SKM-1 (cell line): ENCODE measurements at regions not wholly inside any gene's neighbourhood (a gene's known extent, or its start where the extent isn't known, plus 50 kb on each side); places are given as distances from the start of the nearest gene placed in this dataset.
"Not testable (repeated sequence)": the region's sequence is repeated elsewhere in the genome, so short reads cannot be mapped to it uniquely, and the experiment has no call there.

Experiments
- DNase-seq: peaks from one replicate; lab custom pipeline; 2025; ENCODE audit not compliant: unreplicated experiment; lab: John Stamatoyannopoulos, UW

DNA sequence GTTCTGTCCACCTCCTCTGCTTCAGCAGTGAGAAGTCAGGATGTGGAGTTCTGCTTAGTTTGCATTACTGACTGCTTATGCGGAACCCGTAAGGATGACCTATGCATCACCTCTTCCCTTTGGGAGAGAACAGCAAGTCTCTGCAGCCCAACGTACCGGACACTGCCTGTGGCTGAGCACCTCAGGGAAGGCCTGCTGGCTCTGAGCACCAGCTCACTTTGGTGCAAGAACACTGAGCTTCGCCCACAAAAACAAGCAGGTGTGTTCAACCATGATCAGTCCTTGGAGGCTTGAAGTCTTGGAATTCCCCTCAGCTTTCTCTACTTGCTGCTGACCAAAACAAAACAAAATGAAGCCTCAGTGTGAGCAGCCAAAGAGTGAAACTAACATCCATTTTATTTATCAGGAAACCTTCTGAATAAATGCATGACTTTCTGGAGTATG lies 52.7 kb upstream of the NCK2 start:
- DNase-seq = no peak

- no peak for DNase-seq
Measured at GRCh38 chr2:105690566-105690965, 54.1 kb upstream of the NCK2 start.

- DNase-seq = no peak
Measured at GRCh38 chr2:105689484-105689883, 55.2 kb upstream of the NCK2 start.

DNA sequence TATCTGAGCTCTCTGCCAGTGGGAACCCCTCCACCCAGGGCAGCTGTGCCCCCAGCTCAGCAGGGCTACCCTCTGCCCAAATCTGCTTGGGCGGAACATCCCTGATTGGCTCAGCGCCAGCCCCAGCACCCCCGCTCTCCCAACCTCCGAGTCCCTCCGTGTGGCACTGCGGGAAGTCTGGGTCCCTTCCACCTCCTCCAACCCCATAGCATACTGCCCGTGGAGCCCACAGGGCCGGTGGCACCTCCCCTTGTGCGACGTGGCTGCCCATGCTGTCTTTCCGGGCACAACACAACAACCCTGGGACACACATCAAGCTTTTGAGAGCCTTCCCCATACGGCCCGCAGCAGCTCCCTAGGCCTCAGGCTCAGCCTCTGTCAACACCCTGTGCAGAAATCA lies 55.8 kb upstream of the NCK2 start:
- DNase-seq = no peak

GRCh38 chr2:105686588-105686987 lies 58.1 kb upstream of the NCK2 start:
- no peak for DNase-seq

DNA sequence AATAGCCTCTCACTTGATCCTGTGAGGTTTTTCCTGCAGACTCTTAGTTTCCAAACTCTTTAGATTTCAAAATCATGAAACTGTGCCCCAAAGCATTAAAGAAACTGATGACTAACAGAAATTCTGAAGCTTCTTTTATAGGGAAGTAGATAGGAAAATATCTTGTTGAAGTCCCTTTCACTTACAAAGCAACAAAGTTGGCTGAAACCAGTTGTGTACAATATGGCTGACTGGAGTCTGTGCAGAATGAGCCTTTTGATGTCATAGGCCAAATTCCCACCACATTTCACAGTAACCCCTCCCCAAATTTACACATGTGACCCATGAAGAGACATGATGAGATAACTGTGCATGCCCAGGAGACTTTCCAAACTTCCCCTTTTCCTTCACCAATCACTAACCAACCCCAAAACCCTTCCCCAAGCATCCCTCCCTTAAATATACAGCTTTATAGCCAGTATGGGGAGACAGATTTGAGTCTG lies 61.7 kb upstream of the NCK2 start:
- DNase-seq = peak; percentile 3

DNA sequence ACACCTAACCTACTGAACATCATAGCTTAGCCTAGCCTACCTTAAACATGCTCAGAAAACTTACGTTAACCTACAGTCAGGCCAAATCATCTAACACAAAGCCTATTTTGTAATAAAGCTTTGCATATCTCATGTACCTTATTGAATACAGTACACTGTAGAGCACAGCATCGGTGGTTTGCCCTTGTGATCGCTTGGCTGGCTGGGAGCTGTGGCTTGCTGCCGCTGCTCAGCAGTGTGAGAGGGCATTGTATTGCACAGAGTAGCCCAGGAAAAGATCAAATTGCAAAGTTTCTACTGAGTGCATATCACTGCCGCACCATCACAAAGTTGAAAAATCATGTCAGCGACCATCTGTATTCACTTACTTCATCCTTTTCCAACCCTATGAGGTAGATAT lies 62.3 kb upstream of the NCK2 start:
- no peak for DNase-seq

GRCh38 chr2:105681927-105682326 lies 62.8 kb upstream of the NCK2 start:
- no peak for DNase-seq

DNA sequence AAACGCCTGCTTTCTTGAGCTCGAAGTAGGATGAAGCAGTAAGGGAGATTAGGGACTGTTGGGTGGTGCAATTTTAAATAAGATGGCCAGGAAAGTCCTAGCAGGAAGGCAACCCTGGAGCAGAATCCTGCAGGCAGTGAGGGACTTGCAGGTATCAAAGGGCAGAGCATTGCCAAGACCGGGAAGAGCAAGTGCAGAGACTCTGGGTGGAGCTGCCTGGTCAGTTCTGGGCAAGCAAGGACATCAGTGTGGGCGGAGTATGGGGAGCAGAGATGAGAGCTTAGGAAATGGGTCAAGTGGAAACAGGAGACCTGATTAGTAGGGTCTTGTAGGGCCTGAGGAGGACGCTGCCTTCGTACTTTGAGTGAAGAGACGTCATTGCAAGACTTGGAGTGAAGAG lies 64.4 kb upstream of the NCK2 start:
- no peak for DNase-seq

DNA sequence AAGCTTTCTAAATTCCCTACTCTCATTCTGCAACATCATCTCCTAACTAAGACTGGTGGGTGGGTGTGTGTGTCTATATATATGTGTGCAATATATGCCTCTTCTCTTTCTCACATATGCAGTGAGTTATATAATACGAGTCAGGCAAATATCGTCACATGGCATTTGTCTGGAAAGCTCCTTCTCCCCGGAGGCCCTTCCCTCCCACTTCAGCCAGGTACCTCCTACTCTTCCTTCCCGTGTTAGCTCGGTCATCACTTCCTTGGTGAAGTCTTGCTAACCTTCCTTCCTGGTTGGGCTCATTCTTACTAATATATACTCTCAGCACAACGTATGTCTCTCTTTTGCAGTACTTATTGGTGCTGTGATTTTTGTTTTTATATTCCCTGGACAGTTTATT lies 66.4 kb upstream of the NCK2 start:
- no peak for DNase-seq

DNA sequence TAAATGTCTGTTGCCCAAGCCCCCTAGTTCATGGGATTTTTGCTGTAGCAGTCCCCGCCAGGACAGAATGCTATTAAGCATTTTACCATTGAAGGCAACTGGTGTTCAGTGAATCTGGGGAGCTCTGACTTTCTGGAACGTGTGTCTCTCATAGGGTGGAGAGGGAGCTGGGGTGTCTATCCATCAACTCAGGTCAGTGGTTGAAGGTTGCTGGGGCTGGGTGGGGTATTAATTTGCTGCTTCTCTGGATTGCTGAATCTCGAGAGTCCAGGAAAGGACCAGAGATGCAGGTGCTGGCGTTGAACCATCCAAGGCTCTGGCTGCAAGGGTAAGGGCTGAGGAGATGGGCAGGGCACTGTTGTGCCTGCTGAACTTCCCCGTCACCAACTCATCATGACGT lies 66.8 kb upstream of the NCK2 start:
- no peak for DNase-seq

DNA sequence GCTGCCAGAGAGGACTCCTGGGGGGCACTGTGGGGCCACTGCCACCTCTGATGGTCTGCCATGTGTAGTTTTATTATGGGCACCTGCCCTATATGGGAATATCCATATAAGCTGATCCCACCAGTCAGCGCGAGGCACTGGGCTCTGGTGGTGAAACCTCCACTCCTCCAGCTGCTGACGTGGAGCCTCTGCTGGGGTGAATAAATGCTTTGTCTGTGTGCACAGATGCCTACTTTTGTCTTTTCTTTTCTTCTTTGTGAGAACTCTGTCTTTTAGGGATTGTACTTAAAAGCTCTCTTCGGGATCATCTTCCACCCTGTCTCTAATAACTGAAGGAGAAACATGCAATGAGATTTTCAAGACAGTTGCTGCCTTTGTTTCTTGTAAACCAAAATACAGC lies 68.9 kb upstream of the NCK2 start:
- no peak for DNase-seq

DNA sequence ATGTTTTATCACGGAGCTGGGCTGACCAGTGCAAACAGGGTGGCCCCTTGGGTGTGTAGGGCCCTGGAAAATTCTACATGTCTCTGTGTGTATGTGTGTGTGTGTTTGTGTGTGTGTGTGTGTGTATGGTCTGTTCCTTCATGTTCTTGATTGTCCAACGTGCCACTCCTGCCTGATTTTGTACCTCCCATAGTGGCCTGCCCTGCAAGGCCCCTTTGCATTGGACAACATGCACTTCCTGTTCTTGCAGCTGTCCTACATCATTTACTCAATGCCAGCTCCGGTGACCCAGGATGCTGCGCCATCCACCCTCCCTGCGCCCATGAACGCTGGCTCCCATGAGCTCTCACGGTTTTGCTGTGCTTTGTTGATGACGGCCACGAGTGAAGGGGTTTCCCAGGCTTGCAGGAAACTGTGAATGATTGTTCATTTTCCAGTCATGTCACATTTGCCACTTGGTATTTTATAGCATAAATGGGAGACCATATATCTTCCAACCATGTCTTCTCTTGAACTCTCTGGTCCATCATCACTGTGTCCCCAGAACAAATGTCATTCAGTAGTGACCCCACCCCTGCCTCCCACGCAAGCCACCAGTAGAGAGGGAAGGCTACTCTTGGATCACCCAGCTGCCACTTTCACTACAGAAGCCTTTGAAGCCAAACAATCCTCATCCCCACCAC lies 69.7 kb upstream of the NCK2 start:
- no peak for DNase-seq

DNA sequence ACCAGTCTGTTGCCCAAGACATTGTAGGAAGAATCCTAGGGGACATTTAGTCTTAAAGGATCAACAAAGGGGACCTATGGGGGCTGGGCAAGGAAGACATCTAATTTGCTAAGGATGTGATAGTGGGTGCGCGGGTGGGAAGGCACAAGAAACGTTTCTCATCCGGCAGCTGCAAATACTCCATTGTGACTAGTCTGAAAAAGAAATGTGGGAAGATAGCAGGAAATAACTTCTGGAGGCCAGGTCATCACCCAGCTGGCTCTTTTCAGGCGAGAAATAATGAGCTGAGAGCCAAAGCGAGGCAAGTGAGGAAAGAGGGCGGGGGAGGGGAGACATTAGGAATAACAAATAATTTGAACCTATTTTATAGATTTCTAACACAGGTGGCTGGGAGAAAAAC lies 70.3 kb upstream of the NCK2 start:
- no peak for DNase-seq

- no peak for DNase-seq
Measured at GRCh38 chr2:105671156-105671555, 73.6 kb upstream of the NCK2 start.

GRCh38 chr2:105669384-105669891 lies 75.3 kb upstream of the NCK2 start:
- no peak for DNase-seq

DNA sequence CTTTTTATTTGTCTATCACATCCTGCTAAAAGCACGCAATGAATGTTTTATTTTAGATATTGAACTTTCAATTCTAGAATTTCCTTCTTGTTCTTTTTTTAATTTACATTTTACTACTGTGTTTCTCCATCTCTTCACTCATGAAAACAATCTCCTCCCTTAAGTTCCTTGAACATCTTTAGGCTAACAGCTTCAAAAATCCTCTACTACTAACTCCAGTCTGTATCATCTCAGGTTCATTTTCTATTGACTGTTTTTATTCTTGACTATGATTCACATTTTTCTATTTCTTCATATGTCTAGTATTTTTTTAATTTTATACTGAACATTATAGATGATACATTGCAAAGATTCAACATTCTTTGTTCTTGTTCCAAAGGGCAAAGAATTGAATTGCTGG lies 79.2 kb upstream of the NCK2 start:
- DNase-seq = no peak

DNA sequence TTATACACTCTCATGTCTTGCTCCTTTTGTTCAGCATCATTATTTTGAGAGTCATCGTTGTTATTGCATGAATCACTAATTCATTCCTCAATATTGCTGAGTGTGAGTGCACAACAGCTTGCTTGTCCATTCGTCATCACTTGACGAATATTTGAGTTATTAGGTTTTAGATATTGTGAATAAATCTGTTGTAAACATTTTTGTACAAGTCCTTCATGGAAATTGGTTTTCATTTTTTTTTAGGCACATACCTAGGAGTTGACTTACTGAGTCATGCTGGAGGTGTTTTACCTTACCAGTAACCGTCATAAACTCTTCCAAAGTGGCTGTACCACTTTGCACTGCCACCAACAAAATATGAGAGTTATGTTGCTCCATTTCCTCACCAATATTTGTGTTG lies 84.2 kb upstream of the NCK2 start:
- no peak for DNase-seq

- DNase-seq = not testable (repeated sequence)
Measured at GRCh38 chr2:105655723-105656606, 88.7 kb upstream of the NCK2 start.

DNA sequence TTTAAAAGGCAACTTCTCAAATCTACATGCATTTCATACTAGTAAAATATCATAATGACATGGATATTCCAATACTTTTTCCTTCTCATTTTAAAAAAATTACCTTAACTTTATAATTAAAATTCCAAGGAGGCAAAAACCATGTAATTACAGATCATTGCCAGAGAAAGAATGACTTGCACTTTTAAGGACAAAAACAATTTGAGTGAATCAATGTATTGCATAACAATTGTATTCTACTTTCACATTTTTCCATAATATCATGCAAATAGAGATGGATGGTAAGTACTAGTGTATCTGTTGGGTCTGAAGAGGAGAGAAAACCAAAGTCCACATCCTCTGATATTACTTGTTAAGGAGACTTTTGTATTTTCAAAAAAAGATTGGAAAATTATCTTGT lies 89.5 kb upstream of the NCK2 start:
- no peak for DNase-seq

GRCh38 chr2:105654474-105655004 lies 90.2 kb upstream of the NCK2 start:
- DNase-seq = no peak

- no peak for DNase-seq
Measured at GRCh38 chr2:105653302-105653701, 91.4 kb upstream of the NCK2 start.
